SU-DHL-6 (cell line): ENCODE measurements at regions not wholly inside any gene's neighbourhood (a gene's known extent, or its start where the extent isn't known, plus 50 kb on each side); places are given as distances from the start of the nearest gene placed in this dataset.
"Not testable (repeated sequence)": the region's sequence is repeated elsewhere in the genome, so short reads cannot be mapped to it uniquely, and the experiment has no call there.

ENCODE experiments used
- H2AFZ ChIP-seq: fragments of 200-600 bp; sonication (generic); 2 replicates; pipeline ENCODE4 v1.6.1; 2014; ENCODE audit warnings: low read depth, mild to moderate bottlenecking, moderate library complexity, mixed read lengths, antibody characterized with exemption, low read length; ENCODE audit not compliant: severe bottlenecking
- H3F3A ChIP-seq: fragments of 200-600 bp; shearing (Covaris generic); 2 replicates; pipeline ENCODE4 v1.6.0; 2016; ENCODE audit warnings: antibody characterized with exemption, mild to moderate bottlenecking; ENCODE audit not compliant: insufficient read depth
- H3K27ac ChIP-seq: fragments of 200-600 bp; sonication (generic); 2 replicates; pipeline ENCODE4 v1.5.1; 2016; ENCODE audit warnings: low read depth, mild to moderate bottlenecking, low read length, moderate library complexity, mixed read lengths
- H3K27me3 ChIP-seq: fragments of 200-600 bp; sonication (generic), shearing (Covaris generic); 2 replicates; pipeline ENCODE4 v1.6.0; 2014; ENCODE audit warnings: mild to moderate bottlenecking, low read length
- H3K36me3 ChIP-seq: fragments of 200-600 bp; sonication (generic); 2 replicates; pipeline ENCODE4 v1.6.1; 2014; ENCODE audit warnings: mild to moderate bottlenecking, low read length, mixed read lengths
- H3K4me2 ChIP-seq: fragments of 300-600, 200-600 bp; shearing (Covaris generic), sonication (generic); 2 replicates; pipeline ENCODE4 v1.6.0; 2014; ENCODE audit warnings: low read length, low read depth, mild to moderate bottlenecking; ENCODE audit not compliant: poor library complexity, severe bottlenecking
- H3K4me3 ChIP-seq: fragments of 200-600 bp; sonication (generic); 2 replicates; pipeline ENCODE4 v1.5.1; 2014; ENCODE audit warnings: antibody characterized with exemption, low read length, mild to moderate bottlenecking, mixed read lengths; ENCODE audit not compliant: insufficient read depth, poor library complexity, severe bottlenecking
- H3K79me2 ChIP-seq: fragments of 200-600 bp; sonication (generic); 2 replicates; pipeline ENCODE4 v1.6.1; 2014; ENCODE audit warnings: mild to moderate bottlenecking, low read length, moderate library complexity; ENCODE audit not compliant: insufficient read depth
- H3K9ac ChIP-seq: fragments of 200-600 bp; sonication (generic); 2 replicates; pipeline ENCODE4 v1.7.0; 2014; ENCODE audit warnings: mild to moderate bottlenecking, low read length
- H3K9me2 ChIP-seq: fragments of 200-600 bp; sonication (generic); replicated peaks from 2 replicates; pipeline ENCODE4 v1.6.1; 2014; ENCODE audit warnings: low read length; ENCODE audit not compliant: insufficient read depth
- H3K9me3 ChIP-seq: fragments of 200-600 bp; sonication (generic); 2 replicates; pipeline ENCODE4 v1.6.1; 2014; ENCODE audit warnings: low read length, mixed read lengths; ENCODE audit not compliant: insufficient read depth
- H4K20me1 ChIP-seq: fragments of 200-600 bp; sonication (generic); 2 replicates; pipeline ENCODE4 v1.6.1; 2014; ENCODE audit warnings: low read depth, mild to moderate bottlenecking, antibody characterized with exemption, low read length, moderate library complexity, mixed read lengths
- EZH2phosphoT487 ChIP-seq: fragments of 200-600 bp; sonication (generic), shearing (Covaris generic); conservative IDR thresholded peaks from 2 replicates; pipeline ENCODE4 v1.6.1; 2018; ENCODE audit warnings: mild to moderate bottlenecking, antibody characterized with exemption, low read length, moderate library complexity, mixed read lengths
- TF ChIP-seq, protein P1 (sequence below): fragments of 200-600 bp; sonication (generic); IDR thresholded peaks from one replicate; pipeline ENCODE4 v1.5.1; 2017; ENCODE audit warnings: antibody characterized with exemption, mild to moderate bottlenecking, low read length, moderate library complexity; ENCODE audit not compliant: insufficient read depth, poor library complexity, severe bottlenecking

DNA sequence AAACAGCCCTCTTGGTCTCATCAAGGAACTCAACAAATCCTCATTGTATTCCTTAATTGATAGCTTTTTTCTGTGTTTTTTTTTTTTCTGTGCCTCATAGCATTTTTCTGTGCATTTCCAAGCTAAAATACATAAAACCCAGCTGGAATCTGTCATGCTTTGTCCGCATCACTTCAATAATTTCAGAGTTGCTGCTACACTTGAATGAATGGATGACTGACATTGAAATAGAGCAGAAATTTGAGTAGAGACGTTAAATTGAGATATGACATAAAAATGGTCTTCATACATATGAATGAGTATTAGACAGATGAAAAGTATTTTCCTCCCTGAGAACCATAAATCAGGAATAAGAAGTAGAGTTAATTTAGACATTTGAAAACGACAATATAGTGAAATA, 593.2 kb downstream of the TMA16 start:
- Histone ChIP-seq H3K36me3 (no peaks in the 10 kb centered on the region), H3K27me3 (no peaks in the 10 kb centered on the region), H3F3A (no peaks in the 10 kb centered on the region), H3K9me2 (no peaks in the 10 kb centered on the region), H3K9me3 (no peaks in the 10 kb centered on the region), H3K79me2 (no peaks in the 10 kb centered on the region), H3K4me3 (no peak overlapping the region), H3K27ac (no peak overlapping the region), H3K9ac (no peak overlapping the region), H2AFZ (no peak overlapping the region), H4K20me1 (no peaks in the 10 kb centered on the region), H3K4me2 (no peak overlapping the region)
- TF ChIP-seq, protein P1, sequence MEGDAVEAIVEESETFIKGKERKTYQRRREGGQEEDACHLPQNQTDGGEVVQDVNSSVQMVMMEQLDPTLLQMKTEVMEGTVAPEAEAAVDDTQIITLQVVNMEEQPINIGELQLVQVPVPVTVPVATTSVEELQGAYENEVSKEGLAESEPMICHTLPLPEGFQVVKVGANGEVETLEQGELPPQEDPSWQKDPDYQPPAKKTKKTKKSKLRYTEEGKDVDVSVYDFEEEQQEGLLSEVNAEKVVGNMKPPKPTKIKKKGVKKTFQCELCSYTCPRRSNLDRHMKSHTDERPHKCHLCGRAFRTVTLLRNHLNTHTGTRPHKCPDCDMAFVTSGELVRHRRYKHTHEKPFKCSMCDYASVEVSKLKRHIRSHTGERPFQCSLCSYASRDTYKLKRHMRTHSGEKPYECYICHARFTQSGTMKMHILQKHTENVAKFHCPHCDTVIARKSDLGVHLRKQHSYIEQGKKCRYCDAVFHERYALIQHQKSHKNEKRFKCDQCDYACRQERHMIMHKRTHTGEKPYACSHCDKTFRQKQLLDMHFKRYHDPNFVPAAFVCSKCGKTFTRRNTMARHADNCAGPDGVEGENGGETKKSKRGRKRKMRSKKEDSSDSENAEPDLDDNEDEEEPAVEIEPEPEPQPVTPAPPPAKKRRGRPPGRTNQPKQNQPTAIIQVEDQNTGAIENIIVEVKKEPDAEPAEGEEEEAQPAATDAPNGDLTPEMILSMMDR: no peak
- TF ChIP-seq EZH2phosphoT487: no peak

DNA sequence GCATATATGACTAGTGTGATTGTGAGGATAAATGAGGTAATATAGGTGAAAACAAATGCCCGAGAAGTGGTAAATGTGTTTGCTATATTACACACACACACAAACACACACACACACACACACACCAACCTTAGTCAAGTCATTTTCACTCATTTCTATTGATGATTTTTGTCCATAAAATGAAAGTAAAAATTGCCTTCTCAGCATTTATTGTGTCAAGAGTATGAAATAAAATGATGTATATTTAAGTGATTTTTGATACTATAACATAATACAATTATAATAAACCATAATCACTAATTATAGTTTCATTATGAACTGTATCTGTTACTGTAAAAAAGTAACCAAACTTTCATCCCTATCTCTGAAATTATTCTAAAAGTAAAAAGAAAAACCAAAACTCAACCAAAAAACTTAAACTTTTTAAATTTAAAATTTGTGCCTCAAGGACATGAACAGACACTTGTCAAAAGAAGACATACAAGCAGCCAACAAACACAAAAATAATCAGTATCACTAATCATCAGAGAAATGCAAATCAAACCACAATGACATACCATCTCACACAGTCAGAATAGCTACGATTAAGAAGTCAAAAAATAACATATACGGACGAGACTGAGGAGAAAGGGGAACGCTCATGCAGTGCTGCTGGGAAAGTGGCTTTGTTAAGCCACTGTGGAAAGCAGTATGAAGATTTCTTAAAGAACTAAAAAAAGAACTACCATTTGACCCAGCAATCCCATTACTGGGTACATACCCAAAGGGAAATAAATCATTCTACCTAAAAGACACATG, 601.0 kb downstream of the TMA16 start:
- Histone ChIP-seq H3K9me3 (no peaks in the 10 kb centered on the region), H3F3A (no peaks in the 10 kb centered on the region), H3K9me2 (no peaks in the 10 kb centered on the region), H2AFZ (no peak overlapping the region), H3K9ac (no peak overlapping the region), H3K4me3 (no peak overlapping the region), H3K36me3 (no peaks in the 10 kb centered on the region), H3K27ac (no peak overlapping the region), H4K20me1 (no peaks in the 10 kb centered on the region), H3K27me3 (no peaks in the 10 kb centered on the region), H3K4me2 (no peak overlapping the region), H3K79me2 (no peaks in the 10 kb centered on the region)
- TF ChIP-seq EZH2phosphoT487: no peak
- TF ChIP-seq, protein P1: no peak

DNA sequence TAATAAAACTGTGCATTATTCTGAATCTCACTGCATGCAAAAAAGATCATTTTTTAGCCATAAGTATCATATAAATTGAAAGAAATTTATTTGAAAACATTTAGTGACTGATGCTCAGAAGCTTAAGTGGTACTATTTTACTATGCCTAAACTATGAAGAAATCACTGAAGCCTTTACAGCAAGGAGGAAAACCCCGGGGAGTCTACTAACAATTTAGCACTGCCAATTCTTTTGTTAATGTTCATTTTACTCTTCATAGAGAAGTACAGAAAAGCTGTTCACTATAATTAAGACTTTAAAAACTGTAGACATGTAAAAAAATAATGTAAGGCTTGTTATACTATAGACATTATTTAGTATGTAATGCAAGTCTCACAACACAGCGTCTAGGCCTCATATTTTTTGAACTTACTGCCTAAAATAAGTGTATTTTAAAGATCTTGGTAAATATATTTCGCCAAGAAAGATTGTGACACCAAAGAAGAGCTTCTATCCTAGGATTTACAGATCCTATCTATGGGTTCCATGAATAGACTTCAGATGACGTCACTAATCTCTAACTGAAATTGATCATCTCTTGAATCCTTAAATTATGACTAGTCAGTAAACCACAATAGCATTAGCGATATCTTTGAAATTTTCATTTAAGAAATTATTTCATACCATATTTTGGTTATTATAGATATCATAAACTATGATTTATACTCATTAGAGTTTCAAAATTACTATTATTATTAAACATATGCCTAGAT, 602.5 kb downstream of the TMA16 start:
- Histone ChIP-seq H3K27ac (no peak overlapping the region), H3K9ac (no peak overlapping the region), H2AFZ (no peak overlapping the region), H3K9me2 (no peaks in the 10 kb centered on the region), H3K4me2 (no peak overlapping the region), H3F3A (no peaks in the 10 kb centered on the region), H3K36me3 (no peaks in the 10 kb centered on the region), H3K79me2 (no peaks in the 10 kb centered on the region), H3K9me3 (no peaks in the 10 kb centered on the region), H3K27me3 (no peaks in the 10 kb centered on the region), H3K4me3 (no peak overlapping the region), H4K20me1 (no peaks in the 10 kb centered on the region)
- TF ChIP-seq, protein P1: no peak
- TF ChIP-seq EZH2phosphoT487: no peak

DNA sequence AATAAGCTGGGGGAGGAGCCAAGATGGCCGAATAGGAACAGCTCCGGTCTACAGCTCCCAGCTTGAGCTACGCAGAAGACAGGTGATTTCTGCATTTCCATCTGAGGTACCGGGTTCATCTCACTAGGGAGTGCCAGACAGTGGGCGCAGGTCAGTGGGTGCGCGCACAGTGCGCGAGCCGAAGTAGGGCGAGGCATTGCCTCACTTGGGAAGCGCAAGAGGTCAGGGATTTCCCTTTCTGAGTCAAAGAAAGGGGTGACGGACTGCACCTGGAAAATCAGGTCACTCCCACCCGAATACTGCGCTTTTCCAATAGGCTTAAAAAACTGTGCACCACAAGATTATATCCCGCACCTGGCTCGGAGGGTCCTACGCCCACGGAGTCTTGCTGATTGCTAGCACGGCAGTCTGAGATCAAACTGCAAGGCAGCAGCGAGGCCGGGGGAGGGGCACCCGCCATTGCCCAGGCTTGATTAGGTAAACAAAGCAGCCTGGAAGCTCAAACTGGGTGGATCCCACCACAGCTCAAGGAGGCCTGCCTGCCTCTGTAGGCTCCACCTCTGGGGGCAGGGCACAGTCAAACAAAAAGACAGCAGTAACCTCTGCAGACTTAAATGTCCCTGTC, 606.4 kb downstream of the TMA16 start:
- not testable (repeated sequence) for H3K27ac ChIP-seq, H3K4me2 ChIP-seq, H3K79me2 ChIP-seq, H3K27me3 ChIP-seq, H3K9me2 ChIP-seq, H3K9ac ChIP-seq, H3F3A ChIP-seq, H3K36me3 ChIP-seq, H3K4me3 ChIP-seq, H3K9me3 ChIP-seq, H2AFZ ChIP-seq, H4K20me1 ChIP-seq
